Esophagus muscularis mucosa (tissue), 3 donors: ENCODE measurements at regions not wholly inside any gene's neighbourhood (a gene's known extent, or its start where the extent isn't known, plus 50 kb on each side); places are given as distances from the start of the nearest gene placed in this dataset.
"Not testable (repeated sequence)": the region's sequence is repeated elsewhere in the genome, so short reads cannot be mapped to it uniquely, and the experiment has no call there.

Source experiments
- CTCF ChIP-seq, 3 experiments: fragments of 200-600 bp in 2 of 3; fragments of 450-650 bp in 1 of 3; sonication (generic) in 2 of 3; IDR thresholded peaks; one replicate each; pipeline ENCODE4 v1.5.1; 2017 to 2019; ENCODE audit warnings: antibody characterized with exemption in 3 of 3, mild to moderate bottlenecking in 2 of 3, moderate library complexity in 1 of 3
- POLR2A ChIP-seq: fragments of 450-650 bp; IDR thresholded peaks from one replicate; pipeline ENCODE4 v1.6.1; 2017; ENCODE audit warnings: antibody characterized with exemption, moderate library complexity, mild to moderate bottlenecking, low read depth

DNA sequence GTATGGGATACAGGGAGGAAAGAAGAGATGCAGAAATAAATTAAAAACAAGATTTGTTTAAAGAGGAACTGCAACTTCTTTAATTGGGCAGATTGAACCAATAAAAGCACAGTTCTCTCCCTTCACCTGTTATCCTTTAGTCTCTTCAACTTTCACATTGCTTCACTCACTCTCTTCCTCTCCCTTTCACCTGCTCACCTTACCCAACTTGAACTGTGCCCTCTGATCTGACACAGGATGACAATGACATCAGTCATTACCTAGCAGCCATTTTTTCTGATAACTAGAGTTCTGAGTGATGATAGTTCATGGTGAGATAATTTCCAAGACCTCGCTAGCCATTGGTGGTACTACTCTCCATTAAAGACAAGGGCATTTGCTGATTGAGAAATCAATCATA is 105.5 kb upstream of the NBPF9 start:
- not testable (repeated sequence) for TF ChIP-seq POLR2A; CTCF (IDR thresholded peaks at IDR 0.05)
